Fibroblast of skin of left biceps (primary cell): ENCODE measurements at regions not wholly inside any gene's neighbourhood (a gene's known extent, or its start where the extent isn't known, plus 50 kb on each side); places are given as distances from the start of the nearest gene placed in this dataset.
A peak's percentile ranks its signal among the peaks of the same experiment; 100 is the strongest.
"Not testable (repeated sequence)": the region's sequence is repeated elsewhere in the genome, so short reads cannot be mapped to it uniquely, and the experiment has no call there.

Experiments
- DNase-seq, 2 experiments: peaks; one replicate each; pipeline ENCODE4 v3.0.0-alpha.2; 2013; ENCODE audit warnings: low read depth in 2 of 2

DNA sequence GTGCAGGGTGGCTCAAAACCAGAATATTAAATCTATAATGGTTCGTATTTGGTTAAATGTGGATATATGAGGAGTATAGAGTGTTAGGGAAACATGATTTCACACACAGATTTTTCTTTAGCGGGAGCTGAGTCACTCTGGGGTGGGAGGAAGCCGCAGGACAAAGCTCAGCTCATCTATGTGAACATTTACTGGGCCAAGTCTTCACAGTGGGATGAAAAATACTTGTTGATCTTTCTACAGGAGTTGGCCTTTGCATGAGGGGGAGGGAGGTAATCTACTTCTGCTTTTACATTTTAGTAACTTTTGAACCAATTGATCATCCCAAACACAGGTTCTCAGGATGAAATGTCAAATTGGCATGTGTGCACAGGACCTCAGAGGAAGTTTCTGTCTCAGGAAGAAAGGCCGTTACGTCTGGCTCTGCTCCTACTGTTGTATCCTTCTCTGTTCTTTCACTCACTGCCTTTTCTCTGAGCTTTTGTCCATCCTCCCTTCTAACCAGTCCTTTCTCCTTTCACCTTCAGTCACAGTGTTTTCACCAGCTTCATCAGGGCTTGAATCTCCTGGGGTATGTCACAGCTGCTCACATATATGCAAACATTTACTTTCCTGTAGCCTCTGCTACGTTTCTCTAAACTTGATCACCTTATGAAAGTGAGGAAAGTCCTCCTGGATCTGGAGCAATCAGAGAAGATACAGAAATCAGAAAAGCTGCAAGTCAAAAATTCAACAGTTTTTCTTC lies 943.3 kb upstream of the FANCL start:
- no peak for DNase-seq

DNA sequence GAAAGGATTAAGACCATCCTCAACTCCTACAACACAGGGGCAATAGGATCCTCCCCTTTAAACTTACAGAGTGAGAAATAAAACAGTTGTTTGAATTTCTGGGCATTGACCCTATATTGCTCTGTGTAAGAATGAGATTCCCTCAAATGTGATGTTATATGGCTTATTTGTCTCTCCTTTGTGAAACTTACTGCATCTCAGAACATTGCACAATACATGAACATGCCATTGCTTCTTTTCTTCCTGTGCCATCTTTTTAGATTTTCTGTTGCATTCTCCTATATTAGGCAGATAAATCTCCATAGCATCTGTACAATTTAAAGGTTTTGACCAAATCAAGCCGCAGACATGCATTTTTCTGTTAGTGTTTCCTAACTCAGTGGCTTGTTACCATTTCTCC lies 941.9 kb upstream of the FANCL start:
- no peak for DNase-seq

DNA sequence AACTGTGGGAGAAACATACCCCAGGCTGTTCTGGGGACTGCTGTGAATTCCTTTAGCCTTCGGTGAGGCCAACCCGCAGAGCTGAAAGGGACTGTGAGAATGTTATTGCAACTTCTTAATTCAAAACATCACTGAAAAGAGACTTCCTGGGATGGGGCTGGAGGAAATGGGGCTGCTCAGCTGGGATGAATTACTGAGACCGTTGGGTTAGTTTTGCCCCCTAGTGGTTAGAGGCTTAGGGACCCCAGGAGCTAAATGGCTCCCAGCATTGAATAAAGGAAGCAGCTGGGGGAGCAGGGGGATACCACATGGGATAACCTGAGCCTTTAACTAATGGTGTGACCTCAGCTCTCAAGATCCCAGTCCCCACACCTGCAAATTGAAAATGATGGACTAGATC lies 941.1 kb upstream of the FANCL start:
- DNase-seq = peak; percentile 56 to 64

DNA sequence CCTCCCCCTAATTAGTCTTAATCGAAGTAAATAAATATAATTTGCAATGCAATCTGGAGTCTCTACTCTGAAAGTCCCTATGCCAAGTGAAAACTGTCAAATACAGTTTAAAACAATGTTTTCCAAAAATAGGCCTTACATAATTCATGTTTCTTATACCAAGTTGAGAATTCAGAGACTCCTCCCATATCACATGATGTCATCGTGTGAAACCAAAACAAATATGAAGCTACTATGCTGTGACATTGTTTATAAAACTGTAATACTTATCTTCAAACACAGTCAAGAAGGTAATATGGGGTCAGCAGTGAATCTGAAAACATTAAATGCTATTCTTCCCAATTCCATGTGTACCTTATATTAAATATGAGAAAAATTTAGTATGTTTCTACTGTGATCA lies 940.2 kb upstream of the FANCL start:
- no peak for DNase-seq

DNA sequence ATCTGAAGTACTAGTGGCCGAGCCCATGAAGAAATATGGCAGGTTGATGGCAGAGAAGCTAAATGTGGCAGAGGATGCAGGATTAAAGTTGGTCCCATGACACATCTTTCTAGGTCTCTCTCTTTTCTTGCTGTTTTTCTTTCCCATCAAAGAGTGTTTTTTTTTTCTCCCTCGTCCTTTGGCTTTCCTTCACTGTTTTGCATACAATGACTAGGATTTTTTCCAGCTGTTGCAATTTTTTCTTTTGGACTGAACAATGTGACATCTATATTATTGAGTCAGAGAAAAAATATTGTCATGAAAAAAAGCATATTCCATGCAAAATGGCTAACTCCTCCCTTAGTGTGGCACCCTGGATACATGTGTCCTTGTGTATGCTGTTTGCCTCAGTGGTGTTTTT lies 939.5 kb upstream of the FANCL start:
- DNase-seq = no peak

DNA sequence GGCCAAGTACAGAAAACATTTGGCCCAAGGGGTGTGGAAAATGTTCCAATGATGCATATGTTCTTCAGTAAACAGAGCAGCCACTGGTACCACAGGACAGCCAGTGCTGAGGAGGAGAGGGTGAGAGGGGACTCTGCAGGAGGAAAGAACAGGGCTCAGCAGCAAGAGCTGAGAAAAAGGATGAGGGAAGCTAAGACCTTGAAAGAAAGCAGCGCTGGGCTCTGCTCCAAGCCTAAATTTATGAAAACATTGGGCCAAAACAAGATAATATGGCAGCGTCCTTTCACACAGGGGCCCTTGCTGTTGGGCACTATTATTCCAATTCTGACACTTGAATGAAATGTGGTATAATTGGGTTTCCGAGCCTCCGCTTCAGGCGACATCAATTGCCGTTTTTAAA lies 939.0 kb upstream of the FANCL start:
- no peak for DNase-seq

DNA sequence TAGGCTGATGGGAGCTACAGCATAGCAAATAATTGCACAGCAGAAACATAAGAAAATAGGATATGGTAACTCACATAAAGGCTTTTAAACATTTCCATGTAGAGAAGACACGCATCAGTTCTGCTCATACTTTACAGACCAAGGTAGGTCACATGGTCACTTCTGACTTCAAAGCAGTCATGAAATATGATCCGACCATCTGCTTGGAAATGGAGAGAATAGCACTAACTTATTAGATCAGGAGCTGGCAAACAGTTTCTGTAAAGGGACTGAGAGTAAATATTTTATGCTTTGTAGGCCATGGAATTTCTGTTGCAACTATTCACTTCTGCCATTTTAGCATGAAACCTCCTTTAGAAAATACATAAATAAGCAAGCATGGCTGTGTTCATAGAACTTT lies 936.6 kb upstream of the FANCL start:
- no peak for DNase-seq

DNA sequence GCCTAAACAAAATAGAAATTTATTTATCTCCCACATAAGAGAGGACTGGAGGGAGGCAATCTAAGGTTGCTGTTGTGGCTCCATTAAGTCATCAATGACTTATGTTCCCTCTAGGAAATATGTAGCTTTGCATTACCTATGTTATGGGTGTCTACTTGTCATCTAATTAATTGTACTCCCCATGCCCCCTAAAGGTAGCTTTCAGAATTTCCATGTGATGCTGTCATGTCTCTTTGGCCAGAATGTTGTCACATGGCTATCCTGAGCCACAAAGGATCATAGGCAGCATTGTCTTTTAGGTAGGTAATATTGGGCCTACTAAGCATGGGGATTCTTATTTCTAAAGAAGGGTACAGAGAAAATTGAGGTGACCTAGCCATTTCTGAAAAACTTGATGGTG lies 935.6 kb upstream of the FANCL start:
- no peak for DNase-seq

DNA sequence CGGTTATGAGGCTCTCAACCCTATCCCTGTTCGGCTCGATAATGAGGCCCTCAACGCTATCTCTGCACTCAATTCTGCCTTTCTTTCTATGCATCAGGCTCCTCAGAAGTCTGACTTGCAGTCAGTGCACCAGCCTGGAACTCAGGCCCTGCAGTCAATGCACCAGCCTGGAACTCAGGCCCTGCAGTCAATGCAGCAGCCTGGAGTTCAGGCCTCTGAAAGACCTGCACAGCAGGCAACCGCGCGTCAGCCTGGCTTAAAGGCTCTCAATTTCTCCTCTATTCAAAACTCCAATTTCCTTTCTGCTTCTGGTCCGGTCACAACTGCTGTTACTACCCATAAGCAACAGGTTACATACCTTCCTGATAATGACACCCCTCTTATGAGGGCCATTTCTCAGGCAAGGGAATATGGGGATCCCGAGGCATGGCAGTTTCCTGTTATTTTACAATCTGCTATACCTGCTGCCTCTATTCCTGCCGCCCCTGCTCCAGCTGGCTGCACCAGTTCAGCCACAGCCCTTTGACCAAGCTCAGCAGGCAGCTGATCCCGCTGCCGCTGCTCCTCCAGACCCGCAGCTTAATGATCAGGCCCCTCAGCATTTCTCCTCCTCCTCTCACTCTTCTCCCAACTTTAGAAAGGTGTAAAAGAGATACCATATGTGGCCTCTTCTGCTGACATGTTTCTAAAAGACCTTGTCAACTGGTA lies 933.6 kb upstream of the FANCL start:
- DNase-seq = no peak

DNA sequence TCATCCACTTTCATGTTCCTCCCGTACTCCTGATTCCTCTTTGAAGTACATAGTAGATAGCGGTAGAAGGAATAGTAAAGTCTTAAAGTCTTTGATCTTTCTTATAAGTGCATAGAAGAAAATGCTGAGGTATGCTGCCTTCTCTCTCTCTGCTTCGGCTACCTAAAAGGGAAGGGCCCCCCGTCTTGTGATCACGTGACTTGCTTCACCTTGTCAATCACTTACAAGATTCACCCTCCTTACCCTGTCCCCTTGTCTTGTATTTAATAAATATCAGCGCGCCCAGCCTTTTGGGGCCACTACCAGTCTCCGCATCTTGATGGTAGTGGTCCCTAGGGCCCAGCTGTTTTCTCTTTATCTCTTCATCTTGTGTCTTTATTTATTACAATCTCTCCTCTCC lies 932.2 kb upstream of the FANCL start:
- DNase-seq = no peak

DNA sequence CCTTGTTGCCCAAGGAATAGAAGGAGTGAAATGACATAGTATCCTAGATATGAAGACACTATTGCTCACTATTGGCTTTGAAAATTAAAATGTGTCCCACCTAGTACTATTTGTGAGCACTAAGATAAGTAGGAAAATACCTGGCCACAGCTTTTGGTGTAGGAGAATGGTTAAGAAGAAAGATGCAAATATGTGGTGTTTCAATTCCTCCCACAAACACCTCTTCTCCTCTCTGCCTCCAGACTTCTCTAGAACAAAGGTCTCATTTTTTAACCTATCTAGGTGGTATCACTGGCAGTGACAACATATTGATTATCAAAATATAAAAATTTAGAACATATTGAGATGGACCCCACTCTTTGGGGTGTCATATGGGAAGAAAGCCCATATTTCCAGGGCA lies 929.9 kb upstream of the FANCL start:
- DNase-seq = no peak

DNA sequence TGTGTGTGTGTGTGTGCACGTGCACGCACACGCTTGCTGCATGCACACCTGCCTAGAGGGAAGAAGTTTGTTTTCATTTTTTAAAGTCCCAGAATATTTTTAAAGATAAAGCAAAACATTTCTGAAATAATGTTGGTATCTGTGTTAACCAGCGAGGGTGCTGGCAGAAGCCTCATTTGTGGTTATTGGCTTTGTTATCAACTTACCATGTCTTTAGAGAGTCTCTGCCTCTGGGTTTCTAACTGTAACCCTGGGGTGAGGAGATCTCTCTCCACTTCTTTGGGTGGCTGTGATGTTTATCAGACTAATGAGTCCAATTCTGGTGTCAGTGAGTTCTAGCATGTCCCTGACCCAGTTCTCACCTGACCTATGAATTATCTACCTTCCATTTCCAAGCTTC lies 927.6 kb upstream of the FANCL start:
- DNase-seq = no peak

DNA sequence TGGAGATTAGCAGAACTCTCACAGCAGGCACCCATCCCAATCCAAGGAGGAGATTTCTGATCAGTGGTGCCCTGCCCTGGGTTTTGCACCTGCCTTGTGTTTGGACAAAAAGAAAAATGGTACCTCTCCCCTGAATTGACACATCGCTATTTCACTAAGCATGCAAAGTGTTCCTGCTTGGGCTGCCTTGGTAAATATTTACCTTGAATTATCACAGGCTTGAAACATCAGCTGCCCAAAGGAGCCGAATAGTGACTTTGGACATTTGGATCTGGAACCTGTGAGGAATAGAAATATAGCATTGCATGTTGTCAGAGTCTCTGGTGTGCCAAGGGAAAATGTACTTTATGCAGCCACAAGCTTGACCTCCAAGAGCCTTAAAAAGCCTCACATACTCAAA lies 926.4 kb upstream of the FANCL start:
- no peak for DNase-seq

DNA sequence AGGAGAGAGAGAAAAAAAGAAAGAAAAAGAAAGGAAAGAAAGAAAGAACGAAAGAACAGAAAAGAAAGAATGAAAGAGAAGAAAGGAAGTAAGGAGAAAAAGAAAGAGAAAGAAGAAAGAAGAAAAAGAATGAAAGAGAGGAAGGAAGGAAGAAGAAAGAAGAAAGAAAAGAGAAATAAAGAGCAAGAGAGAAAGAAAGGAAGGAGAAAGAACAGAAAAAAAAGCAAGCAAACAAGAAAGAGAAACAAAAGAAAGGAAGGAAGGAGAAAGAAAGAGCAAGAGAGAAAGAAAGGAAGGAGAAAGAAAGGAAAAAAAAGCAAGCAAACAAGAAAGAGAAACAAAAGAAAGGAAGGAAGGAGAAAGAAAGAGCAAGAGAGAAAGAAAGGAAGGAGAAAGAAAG lies 916.8 kb upstream of the FANCL start:
- DNase-seq = not testable (repeated sequence)

DNA sequence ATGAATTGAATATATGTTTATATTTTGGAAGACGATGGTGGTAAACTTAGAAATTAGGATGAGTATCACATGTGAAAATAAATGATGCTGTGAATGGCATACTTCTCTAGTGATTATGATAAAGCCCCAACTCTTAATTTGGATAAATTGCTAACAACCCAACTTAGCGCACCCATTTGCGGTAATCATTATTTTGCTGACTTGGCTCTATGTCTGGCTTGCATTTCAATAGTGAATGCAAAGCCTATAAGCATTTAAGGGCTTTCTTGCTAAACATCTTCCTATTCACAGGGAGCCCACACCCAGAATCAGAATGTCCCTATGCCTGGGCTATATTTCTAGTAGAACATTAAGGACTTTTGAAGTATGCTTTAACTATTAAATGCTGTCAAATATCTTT lies 910.7 kb upstream of the FANCL start:
- no peak for DNase-seq

DNA sequence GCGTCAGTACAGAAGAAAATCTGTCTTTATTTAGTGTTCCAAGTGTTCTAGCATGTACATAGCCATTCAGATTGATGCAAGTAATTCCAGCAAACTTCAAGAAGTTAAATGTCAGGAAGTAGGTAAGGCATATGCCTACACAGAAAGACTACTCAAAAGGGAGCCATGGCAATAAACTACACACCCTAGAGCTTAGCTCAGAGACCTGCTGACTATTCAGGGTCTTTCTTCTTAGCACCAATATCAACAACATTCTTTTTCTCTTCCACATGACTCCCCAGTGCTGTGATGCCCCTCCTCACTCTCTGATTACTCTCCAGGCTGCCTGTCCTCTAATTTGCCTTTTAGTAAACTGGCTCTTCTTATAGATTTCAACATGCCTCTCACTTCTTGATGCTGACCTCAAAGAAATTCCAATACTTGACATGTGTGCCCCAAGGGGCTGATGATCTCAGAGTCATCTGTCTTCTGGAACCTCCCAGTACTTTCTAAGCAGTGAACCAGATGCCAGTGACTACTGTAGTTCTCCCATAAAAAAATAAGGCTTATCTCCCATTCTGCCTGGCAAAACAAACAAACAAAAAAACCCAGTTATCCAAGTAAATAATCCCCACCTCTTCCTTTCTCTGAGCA lies 909.2 kb upstream of the FANCL start:
- no peak for DNase-seq

DNA sequence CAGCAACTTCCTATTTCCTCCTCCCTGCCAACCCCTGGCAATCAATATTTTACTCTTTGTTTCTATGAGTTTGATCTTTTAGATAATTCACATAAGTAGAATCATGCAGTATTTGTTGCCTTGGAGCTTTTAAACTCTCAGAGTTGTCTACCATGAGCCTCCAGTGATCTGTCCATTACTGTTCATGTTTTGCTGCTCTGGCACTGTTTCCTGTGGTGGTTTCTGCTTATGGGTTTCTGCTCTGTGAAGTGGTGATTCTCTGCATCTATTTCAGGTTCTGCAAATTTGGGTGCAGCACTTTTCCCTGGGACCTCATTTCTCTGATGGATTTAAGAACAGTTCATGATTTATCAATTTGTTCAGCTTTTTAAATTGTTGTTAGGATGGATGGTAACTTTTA lies 908.1 kb upstream of the FANCL start:
- DNase-seq = no peak

DNA sequence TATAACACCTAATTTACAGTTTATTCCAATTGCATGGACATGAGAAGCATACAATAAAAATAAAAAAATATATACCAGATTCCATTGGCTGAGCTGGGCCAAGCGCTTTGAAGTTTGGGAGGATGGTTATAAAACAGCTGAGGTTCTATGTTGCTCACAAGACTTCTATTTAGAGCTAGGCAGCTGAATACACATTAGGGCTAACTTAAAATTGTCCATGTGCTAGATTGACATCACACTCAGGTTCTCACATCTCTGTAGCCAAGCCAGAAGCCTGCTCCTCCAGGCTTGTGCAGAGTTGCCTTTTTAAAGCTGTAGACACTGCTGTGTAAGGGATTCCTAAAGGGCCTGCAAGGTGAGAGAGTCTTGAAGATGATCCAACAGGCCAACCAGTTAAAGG lies 871.1 kb upstream of the FANCL start:
- no peak for DNase-seq

DNA sequence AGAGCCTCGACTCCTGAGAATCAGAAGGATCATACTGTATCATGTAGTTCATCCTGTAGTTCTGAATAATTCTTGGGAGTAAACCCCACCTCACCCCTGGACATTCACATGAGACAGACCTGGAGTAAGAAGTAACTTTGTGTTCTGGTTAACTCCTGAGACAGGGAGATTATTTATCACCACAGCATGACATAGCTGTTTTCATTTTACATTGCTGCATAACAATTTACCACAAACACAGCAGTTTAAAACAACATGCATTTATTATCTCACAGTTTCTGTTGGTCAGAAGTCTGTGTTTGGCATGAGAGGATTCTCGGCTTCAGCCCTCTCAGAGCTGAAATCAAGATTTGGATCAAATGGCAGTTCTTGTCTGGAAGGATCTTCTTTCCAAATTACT lies 855.8 kb upstream of the FANCL start:
- no peak for DNase-seq

DNA sequence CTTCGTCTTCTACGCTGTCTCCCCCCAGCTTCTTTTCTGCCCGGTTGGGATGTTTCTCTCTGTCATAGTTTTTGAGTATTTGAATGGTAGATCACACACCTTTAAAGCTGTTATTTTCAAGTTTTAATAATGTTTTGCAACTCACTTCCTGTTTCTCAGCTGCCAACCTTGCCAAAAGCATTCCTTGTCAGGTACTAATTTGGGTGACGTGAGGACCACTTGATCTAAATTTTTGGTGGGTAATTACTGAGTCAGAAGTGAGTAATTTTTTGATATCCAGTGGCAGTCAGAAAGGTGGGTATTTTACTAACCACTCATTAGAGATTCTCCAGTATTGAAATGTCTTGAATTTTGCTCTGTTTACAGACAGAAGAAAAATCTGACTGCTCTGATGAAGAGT lies 852.4 kb upstream of the FANCL start:
- DNase-seq = no peak

DNA sequence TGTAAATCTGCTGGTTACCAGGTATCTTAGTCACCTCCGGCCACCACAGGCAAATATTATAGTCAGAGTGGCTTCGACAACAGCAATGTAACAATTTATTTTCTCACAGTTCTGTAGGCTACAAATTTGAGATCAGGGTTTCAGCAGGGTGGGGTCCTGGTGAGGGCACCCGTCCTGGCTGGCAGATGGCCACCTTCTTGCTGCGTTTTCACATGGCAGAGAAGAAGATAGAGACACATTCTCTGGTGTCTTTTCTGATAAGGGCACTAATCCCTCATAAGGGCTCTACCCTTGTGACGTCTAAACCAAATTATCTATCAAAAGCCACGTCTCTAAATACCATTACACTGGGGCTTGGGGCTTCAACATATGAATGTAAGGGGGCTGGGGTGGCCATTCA lies 843.2 kb upstream of the FANCL start:
- DNase-seq = no peak

DNA sequence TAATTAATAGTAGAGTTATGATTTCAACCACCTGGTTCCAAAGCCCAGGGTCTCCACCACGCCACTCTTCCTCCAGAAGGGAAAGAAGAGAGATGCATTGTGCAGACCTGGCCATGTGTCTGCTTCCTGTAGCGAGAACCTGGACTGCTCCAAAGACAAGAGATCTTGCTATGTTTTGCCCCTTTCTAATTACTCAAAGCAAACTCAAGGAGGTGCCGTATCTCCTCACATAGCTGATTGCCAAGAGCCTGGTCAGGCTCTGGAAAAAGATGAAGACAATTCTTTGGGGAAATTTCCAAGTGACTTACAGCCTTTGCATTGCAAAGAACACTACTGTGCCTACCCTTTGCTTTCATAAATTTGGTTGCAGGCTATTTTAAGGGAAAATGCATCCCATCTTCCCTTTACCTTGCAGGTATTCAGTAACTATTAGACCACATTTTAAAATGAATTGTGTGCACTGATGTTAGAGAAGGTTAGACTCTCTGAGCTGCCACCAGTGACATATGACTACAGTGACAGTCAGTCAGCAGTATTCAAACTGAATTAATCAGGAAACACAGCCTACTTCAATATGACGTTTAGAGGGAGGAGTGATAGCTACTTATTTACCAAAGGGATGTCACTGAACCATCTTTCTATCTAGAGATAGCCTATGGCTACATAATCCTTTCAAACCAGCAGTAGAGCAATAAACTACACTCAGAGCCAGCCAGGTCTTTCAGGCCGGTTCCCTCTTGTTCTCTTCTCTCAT lies 842.1 kb upstream of the FANCL start:
- DNase-seq = no peak

DNA sequence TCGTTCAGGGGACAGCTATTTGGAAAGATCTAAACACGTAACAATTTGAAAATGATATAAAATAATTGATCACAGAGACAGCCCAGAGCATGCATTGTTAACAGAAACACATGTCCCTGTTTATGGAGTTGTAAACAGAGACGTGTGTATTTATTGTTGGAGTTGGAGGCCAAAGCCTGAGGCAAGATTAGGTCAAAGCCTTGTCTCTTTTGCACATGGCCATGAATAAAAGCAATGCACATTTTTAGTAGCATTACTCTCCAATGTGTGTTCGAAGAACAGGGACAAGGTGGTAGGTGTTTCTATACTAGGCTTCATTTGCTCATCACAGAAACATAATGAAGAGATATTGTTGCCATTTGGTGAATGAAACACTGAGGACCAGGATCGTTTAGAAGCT lies 841.5 kb upstream of the FANCL start:
- DNase-seq = no peak
